Lung microvascular endothelial cell (primary cell): ENCODE measurements at regions not wholly inside any gene's neighbourhood (a gene's known extent, or its start where the extent isn't known, plus 50 kb on each side); places are given as distances from the start of the nearest gene placed in this dataset.

Source experiments
- DNase-seq, 2 donors: peaks; one replicate each; pipeline versions ENCODE4 v3.0.0 to v3.0.0-alpha.2; 2010; ENCODE audit warnings: low read depth in 2 of 2

DNA sequence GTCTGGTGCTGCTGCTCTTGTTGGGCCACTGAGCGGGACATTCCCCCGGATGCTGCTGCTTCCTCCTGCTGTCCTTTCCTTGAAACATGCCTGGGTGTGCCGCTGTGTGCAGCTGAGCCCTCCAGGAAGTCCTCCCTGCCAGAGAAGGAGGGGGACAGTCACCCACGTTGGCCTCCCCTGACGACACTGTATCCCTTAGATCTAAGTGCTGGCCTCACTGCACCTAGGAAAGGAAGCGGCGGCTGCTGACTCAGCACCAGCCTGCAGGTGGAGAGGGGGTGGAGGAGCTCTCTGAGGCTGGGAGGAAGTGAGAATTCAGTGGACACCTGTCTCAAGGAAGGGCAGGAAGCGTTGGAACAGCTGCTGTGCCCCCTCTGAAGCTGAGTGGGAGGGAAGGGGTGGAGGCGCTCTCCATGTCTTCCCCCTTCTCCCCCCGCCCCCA lies 239.8 kb downstream of the HAUS1 start:
- DNase-seq = peak in 1 of 2 donors; percentile 18

DNA sequence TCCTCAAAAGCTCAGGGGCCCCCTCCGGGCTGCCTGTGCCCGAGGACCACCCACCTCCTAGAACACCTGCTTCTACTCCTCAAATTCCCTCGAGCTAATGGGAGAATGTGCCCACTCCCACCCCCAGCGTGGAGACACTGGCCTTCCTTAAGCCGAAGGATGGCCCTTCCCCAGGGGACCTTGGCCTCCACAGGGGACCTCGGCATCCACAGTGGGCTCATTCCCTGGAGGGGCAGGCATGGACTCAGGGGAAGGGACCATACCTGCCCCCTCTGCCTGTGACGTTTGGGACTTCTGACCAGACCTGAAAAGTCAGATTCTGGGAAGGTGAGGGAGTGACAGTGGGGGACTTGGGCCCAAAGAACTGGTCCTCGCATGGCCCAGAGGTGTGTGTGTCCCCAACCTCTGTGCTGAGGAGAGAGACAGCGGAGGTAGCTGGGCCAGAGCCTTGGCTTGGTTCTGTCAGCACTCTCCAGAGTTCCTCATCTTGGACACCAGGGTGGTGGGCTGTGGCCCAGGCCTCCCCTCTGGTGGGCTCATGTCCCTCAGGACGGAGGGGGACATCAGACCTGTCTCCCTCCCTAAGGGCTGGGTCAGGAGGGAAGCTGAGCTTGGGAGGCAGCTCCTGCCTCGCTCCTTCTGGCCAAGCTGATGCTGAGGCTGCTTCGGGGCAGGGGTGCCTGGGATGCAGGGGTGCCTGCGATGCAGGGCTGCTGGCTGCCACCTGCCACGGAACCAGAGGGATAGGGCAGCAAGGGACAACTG lies 240.4 kb downstream of the HAUS1 start:
- no peak for DNase-seq

DNA sequence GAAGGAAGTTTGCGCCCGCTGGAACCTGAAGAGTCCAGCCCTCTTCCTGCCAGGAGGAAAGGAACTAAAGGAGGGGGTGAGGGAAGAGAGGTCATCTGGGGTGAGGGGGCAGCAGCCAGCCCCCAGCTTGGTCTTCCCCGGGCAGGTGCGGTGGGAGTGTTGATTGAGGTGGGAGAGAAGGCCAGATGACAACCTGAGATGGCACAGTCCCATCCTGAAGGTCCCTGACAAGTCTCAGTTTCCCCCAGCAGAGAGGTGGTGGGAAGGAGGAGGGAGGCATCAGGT lies 240.9 kb downstream of the HAUS1 start:
- DNase-seq = no peak

DNA sequence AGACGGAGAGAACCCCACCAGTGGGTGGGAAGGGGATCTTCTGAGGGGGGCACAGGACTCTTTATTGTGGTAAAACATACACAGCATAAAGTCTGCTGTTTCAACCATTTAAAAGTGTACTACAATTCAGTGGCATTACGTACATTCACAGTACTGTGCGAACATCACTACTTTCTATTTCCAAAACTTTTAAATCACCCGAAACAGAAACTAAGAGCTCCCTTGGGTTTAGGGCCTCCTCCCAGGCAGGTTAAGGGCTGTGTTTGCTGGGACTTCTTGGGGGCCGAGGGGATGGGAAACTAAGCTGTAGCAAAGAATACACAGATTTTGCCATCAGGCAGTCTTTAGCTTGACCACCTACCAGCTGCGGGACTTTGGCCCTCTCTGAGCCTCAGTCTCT lies 242.0 kb downstream of the HAUS1 start:
- DNase-seq = no peak

DNA sequence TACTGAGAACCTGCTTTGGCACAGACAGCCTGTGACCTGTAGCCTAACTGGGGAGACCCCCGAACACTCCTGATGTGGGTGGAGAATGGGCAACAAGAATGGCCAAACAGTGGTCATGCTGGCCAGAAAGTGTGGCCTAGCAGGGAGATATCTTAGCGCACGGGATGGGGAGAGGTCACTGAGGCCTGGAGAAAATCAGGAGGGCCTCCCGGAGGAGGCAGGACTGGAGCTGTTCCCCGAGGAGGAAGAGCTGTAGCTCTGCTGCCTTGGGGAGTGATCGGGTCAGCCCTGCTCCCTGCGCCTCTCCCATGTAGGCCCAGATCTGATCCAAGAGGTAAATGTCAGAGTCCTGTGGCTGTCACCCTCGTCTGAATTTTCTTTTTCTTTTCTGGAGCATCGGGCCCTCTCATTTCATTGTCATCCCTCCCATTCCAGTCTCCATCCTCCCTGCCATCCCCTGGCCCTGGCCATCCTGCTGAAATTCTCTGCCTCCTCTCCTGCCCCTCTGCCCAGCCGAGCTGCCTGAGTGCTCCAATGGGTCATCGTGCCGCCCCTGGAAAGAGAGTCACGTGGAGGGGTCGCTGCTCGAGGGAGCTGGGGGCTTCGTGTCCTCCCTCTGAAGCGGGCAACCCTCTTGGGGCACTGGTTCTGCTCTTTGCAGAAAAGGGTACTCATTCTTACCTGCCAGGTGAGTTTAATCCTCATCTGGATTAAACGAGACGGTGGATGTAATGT lies 242.9 kb downstream of the HAUS1 start:
- DNase-seq = no peak

DNA sequence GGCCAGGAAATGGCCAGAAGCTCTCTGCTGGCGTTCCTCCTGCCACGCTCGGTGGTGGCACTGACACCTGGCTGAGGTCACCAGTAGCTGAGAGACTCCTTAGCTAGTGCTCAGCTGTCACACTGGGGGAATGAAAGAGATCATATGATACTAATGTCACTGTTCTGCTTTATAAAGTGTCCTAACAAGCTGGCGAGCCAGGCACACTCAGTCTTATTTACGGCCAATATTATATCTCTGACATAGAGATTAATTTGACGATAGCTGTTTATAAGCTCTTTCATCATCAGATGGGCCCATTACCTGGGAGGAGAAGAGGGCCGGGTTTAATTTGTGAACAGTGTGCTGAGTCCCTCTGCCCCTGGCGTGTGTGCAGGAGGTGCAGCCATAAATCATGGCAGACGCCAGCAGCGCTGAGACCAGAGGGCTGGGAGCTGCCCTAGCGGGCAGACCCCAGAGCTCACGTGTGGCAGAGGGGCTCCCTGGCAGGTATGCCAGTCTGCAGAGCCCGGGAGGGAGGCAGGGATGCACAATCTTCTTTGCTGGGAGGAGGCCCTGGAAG lies 246.5 kb downstream of the HAUS1 start:
- DNase-seq = no peak

DNA sequence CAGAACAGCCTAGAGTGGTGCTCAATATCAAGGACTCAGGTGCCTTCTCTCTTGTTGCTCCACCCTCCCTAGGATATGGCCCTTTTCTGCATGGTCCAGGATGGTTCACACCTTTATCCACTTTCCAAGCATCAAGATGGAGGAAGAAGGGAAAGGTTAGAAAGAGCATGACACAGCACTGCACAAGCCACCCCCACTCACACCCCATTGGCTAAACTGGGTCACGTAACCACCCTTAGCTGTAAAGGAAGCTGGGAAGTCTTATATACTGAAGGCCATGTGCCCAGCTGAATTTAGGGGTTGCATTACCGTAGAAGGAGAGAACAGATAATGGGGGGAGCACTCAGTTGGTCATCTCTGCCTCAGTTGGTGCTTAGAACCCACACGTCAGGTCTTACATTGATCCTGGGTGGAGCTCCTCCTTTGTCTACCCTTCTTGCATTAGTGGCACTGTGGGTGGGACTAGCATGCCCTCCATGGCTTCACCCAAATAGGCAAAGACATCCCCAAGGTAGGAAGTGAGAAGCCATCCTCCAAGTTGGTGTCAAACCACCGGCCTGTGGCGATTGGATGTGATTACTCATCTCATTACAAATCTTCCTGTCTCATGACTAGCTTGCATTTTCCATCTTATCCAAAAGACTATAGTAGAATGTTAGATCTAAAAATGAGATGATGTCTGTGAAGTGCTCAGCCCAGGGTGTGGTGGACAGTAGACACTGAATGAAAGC lies 248.5 kb downstream of the HAUS1 start:
- no peak for DNase-seq

DNA sequence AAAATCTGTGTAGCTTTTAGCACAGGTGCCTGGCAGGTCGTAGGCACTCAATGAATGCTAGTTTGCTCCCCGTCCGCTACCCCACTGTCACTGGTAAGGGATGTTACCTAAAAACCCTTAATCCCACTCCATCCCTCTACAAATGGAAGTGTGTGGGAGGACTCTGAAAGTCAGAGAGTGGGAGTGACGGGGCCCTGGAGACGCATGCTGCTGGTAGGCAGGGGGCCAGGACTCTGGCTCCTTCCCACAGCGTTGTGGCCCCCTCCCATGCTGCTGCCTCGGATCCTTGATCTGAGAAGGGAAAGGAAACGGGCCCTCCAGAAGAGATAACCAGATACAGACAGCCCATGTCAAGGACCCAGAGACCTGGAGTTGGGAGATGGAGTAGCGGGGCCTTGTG lies 249.3 kb downstream of the HAUS1 start:
- DNase-seq = no peak

DNA sequence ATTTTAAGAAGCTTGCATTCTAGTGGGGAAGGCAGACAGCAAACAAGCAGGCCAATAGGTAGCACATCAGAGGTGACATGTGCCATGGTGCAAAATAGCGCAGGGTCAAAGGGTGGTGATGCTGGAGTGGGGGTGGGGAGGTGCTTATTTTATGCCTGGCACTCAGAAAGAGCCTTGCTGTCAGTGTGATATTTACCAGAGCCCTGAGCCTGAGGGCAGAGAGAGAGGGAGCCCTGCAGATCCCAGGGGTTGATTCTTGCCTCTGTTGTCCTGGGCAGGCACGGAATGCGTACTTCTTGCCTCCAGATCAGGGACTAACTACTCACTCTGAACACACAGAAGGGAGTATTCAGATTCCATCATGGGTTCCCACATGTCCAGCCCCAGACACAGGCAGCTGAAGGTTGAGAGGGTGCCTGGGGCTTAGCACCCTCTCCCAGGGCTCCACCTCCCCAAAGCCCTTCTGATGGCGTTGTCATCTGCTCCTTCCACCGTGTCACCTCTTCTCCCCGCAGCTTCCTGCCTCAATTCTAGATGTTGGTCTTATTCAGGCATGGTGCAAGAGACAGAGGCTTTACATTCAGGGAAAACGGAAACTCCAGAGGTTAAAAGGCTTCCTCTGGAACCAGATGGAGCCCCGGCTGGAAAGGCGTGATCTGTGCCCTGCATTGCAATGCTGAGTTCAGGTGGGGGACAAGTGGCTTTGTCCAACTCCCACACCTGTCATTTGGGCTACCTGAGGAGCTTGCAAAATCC lies 252.3 kb downstream of the HAUS1 start:
- DNase-seq = no peak

DNA sequence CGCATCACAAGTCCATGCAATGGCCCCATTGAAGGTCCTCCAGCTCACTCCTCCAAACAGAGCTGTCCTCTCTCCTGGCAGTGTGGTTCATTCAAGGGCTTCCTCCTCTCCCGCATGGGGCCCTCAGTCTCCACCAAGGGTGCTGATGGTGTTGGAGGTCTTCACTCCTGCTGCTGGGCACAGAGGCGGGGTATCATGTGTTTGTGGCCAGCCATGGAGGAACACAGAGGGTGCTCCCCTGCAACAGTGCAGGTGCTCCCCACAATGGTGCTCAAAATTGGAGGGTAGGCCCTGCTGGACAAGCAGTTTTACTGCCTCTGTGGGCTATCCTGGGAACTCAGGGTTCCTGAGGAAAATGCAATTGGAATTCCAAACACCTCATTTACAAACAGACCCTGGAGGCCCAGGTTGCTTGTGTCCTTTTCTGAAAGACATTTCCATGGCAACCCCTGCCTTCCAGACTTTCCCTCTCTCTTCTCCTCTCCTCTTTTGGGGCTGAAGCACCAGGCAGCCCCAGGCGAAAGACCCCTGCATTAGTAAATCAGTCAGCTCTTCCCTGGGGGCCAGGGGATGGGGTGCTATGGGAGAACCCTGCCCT lies 256.0 kb downstream of the HAUS1 start:
- DNase-seq = no peak

DNA sequence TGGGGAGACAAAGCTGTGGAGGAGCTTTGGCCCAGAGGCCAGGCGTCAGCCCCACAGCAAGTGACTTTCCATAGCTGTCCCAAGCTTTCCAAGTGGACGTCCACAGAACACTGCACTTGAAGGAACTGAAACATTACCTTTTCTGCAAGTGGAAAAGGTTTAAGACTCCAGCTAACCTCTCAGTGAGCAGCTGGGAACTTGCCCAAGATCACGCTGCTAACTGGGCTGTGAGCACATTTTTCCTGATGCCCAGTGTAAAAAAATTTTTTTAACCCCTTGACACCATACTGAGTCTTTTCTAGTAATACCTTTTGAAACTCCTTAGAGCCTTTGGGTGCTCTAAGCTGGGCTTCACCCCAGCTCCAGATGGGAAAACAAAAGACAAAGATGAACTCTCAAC lies 256.7 kb downstream of the HAUS1 start:
- no peak for DNase-seq

DNA sequence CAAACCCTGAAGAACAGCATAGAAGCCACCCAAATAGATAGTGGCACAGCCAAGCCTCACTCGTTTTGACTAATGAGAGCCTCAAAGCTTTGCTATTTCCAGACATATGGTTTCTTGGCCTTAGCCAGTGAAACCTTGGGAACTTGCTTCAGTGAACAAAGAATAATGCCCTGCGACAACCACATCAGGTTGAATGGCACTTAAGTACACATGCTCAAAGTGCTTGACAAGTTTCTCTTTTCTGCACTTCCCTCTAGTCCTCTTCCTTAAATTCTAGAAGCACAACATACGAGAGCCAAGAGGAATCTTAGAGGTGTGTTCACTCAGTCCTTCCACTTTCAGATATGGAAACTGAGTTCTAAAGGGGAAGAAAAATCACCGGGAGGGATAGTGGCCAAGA lies 258.3 kb downstream of the HAUS1 start:
- no peak for DNase-seq

DNA sequence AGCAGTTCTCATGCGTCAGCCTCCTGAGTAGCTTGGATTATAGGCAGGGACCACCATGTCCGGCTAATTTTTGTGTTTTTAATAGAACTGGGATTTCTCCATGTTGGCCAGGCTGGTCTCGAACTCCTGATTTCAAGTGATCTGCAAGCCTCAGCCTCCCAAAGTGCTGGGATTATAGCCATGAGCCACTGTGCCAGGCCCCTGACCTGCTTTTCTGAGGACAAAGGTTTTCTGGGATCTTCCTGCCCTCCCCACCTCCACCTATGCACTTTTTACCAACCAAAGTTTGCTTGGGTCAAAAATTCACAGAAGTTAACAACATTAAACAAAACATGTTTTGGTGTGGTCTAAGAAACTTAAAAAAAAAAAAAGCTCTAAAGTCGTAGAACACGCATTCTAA lies 259.9 kb downstream of the HAUS1 start:
- no peak for DNase-seq

DNA sequence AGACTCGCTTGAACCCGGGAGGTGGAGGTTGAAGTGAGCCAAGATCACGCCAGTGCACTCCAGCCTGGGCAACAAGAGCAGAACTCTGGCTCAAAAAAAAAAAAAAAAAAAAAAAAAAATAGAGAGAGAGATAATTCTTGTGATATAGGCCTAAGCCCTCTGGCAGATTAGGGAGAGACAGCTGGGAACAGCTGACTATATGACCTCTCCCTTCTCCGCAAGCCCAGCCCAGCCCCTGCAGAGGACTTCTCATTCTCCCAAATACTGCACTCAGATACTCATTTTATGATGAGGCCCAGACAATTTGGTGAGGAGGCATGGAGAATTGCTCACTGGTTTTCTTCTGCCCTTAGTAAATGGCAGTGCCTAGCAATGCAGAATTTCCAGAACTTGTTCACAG lies 262.0 kb downstream of the HAUS1 start:
- DNase-seq = no peak

DNA sequence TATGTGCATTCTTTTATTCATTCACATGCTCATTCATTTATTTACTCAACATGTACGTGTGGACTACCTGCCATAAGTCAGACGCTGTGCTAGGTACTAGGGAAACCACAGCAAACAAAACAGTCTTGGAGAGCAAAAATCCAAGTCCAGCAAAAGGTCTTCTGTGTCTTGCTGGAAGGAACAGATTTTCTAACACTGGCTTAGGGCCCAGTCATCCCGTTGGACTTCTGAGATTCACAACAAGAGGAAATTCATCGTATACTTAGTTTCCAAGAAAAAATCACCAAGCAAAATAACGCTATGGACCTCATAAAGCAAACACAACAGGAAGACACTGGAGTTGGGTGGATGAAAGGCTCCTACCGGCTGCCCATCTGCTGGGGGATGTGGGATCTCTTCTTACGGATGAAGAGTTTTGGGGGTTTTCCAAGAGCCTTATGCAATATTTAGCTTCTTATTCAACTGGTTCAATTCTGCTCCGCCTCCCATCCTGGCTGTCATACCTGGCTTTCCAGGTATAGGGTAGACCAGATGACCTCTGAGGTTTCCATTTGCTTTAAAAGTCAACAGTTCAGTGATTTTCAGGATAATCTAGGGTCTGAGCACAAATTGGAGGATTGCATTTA lies 262.7 kb downstream of the HAUS1 start:
- no peak for DNase-seq

DNA sequence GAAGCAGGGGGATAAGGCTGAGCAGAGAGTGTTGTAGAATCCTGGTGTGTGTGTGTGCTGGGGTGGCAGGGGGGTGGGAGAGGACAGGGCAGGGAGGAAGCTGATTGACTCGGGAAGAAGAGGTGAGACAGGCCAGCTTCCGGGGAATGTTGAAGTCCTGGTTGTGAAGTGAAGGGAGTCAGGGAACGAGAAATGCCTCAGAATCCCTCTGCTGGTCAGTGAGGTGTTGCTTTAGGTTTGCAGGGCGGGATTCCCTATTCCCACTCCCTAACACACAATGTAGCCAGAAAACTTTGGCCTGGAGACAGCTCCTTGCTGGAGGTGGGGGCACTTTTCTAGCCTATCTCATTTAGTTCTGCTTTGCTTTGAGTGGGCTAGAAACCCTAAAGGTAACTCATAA lies 265.1 kb downstream of the HAUS1 start:
- DNase-seq = no peak

DNA sequence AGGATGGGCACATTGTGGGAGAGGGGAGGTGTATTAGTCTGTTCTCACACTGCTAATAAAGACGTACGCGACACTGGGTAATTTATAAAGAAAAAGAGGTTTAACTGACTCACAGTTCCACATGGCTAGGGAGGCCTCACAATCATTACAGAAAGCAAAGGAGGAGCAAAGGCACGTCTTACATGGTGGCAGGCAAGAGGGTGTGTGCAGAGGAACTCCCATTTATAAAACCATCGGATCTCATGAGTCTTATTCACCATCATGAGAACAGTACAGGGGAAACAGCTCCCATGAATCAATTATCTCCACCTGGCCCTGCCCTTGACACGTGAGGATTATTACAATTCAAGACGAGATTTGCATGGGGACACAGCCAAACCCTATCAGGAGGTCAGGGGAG lies 266.7 kb downstream of the HAUS1 start:
- no peak for DNase-seq

DNA sequence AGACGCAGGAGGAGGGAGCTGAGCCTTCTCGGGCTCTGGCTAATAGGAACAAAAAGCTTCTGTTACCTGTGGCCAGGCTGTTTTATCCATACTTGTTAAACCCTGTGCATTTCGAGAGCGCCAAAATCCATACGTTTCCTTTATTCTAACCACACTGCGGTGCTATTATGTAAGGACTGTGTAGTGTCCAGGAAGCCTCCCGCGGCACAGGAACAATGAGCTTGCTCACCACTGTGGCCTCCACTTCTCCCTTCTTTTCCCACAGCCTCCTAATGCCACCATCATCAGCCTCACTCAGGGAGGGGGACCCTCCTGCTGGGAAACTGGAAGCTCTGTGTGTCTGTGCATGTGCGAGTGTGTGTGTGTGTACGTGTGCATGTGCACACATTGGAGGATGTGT lies 268.5 kb downstream of the HAUS1 start:
- DNase-seq = no peak

DNA sequence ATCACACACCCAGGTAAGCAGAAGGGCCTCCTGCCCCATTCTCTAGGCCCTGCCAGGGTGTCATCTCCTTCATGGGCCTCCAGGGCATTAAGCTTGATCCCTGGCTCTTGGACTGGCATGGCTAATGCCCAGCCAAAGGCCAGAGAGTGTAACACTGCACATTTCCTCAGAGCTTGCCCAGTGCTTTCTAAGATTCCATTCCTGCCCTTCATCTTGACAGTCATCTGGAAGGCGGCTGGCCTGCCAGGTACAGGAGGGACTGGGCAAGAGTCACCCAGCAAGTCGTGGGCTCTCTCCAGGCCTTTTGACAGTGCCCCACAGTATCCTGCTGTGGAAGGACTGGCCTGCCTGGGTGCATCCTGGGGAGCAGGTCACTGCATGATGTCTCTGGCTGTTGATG lies 268.9 kb downstream of the HAUS1 start:
- DNase-seq = no peak

DNA sequence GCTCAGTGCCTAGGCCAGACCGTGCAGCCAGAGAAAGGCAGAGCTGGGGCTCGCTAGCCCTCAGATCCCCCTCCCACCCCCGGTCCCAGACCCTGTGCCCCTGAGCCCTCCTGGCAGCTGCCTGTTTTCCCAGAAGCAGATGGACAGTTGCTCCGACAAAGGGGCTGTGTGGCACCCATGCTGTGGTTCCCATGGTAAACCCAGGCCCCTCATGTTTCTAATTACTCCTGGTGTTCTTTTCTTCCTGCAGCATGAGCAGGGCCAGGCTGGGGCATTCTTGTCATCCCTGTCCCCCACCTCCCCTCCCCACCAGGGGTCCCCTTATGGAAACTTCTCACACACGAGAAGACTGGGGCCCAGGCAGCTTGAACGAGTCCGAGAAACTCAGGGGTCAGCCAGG lies 269.6 kb downstream of the HAUS1 start:
- no peak for DNase-seq

DNA sequence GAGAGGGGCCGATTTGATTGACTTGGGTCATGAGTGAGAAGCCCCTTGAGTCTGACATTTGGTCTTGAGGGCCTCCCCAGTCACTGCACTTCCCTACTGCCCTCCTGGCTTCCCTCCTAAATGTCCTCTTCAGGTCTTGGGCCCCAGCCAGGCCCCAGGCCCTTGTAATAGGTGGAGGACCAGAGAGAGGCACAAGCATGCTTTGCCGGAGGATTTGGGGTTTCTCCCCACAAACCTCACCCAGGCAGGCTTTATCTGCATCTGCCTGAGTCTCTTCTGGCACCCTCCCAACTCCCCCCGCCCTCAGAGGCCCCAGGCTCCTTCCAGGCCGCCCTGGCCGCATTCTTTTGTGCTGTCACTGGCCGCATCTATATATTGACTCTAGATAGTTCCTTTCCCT lies 270.7 kb downstream of the HAUS1 start:
- DNase-seq = no peak
